ACHN (cell line): ENCODE measurements at regions not wholly inside any gene's neighbourhood (a gene's known extent, or its start where the extent isn't known, plus 50 kb on each side); places are given as distances from the start of the nearest gene placed in this dataset.

Experiments used
- DNase-seq: peaks from one replicate; pipeline ENCODE4 v3.0.0-alpha.2; 2015
- in situ Hi-C: cut with HindIII; loops from 2 replicates; pipeline ENCODE4 v1.10.0; 2017; ENCODE audit warnings: low sequenced_read_pairs, low pct_ligation_motif_present, low pct_unique_long_range_greater_than_20kb

GRCh38 chr12:115108129-115109100 lies 424.4 kb upstream of the TBX3 start:
- in situ Hi-C loops = no loop called here
- no peak for DNase-seq

GRCh38 chr12:115103884-115104883 lies 420.2 kb upstream of the TBX3 start:
- DNase-seq = no peak
- in situ Hi-C loops = no loop called here

- in situ Hi-C loops = no loop called here
- no peak for DNase-seq
These were observed 418.5 kb upstream of the TBX3 start for GRCh38 chr12:115102450-115102849.

- no peak for DNase-seq
- in situ Hi-C loops = no loop called here
These were observed 417.5 kb upstream of the TBX3 start for GRCh38 chr12:115101520-115101919.

- in situ Hi-C loops = no loop called here
- DNase-seq = no peak
These were observed 413.4 kb upstream of the TBX3 start for GRCh38 chr12:115097416-115097815.

GRCh38 chr12:115096588-115097397 lies 412.8 kb upstream of the TBX3 start:
- no peak for DNase-seq
- in situ Hi-C loops = no loop called here

- in situ Hi-C loops = no loop called here
- DNase-seq = no peak
These were observed 411.2 kb upstream of the TBX3 start for GRCh38 chr12:115095073-115095748.

GRCh38 chr12:115094163-115094816 lies 410.3 kb upstream of the TBX3 start:
- in situ Hi-C loops = no loop called here
- no peak for DNase-seq

GRCh38 chr12:115093261-115093660 lies 409.3 kb upstream of the TBX3 start:
- in situ Hi-C loops = no loop called here
- no peak for DNase-seq

- DNase-seq = no peak
These were observed 406.8 kb upstream of the TBX3 start for GRCh38 chr12:115090783-115091182.

GRCh38 chr12:115088995-115089841 lies 405.2 kb upstream of the TBX3 start:
- in situ Hi-C loops = no loop called here
- DNase-seq = no peak

More at GRCh38 chr12:115090783-115091182, 406.8 kb upstream of the TBX3 start:
- in situ Hi-C loops = no loop called here

GRCh38 chr12:115088328-115088994 lies 404.5 kb upstream of the TBX3 start:
- in situ Hi-C loops = no loop called here
- DNase-seq = no peak

GRCh38 chr12:115085594-115085993 lies 401.6 kb upstream of the TBX3 start:
- no peak for DNase-seq
- in situ Hi-C loops = no loop called here

- in situ Hi-C loops = no loop called here
These were observed 395.8 kb upstream of the TBX3 start for GRCh38 chr12:115079760-115080159.

GRCh38 chr12:115078990-115079389 lies 395.0 kb upstream of the TBX3 start:
- in situ Hi-C loops = no loop called here
- no peak for DNase-seq

More at GRCh38 chr12:115079760-115080159, 395.8 kb upstream of the TBX3 start:
- DNase-seq = no peak

GRCh38 chr12:115078334-115078733 lies 394.4 kb upstream of the TBX3 start:
- in situ Hi-C loops = no loop called here
- DNase-seq = no peak
